ENCODE measurements at regions not wholly inside any gene's neighbourhood (a gene's known extent, or its start where the extent isn't known, plus 50 kb on each side); places are given as distances from the start of the nearest gene placed in this dataset.

GRCh38 chr10:64813391-64813790, 1292.2 kb downstream of the REEP3 start:
- H3K4me1 Mint-ChIP-seq (ENCODE audit: low read depth, unreplicated experiment), result no peaks in the 10 kb centered on the region
- H3K27me3 Mint-ChIP-seq (ENCODE audit: unreplicated experiment), result no peaks in the 10 kb centered on the region
- CTCF ChIA-PET, result no interaction called here
- no peak for DNase-seq
- no peaks in the 10 kb centered on the region for H3K9me3 Mint-ChIP-seq (ENCODE audit: low read depth, unreplicated experiment)
- TF ChIP-seq CTCF (IDR thresholded peaks at IDR 0.05; ENCODE audit: unreplicated experiment), result no peak
- no TSS peak for BruUV-seq (replicated peaks)
- no peak overlapping the region for H3K27ac Mint-ChIP-seq (ENCODE audit: unreplicated experiment)
- no peak overlapping the region for H3K4me3 Mint-ChIP-seq (ENCODE audit: low read depth, unreplicated experiment)
- intact Hi-C loops (cut with micrococcal nuclease; ENCODE audit: unreplicated experiment), result no loop called here
- no peaks in the 10 kb centered on the region for H3K36me3 Mint-ChIP-seq (ENCODE audit: insufficient read depth, unreplicated experiment)

GRCh38 chr10:64814201-64814600, 1293.0 kb downstream of the REEP3 start:
- no peaks in the 10 kb centered on the region for H3K27me3 Mint-ChIP-seq (ENCODE audit: unreplicated experiment)
- intact Hi-C loops (cut with micrococcal nuclease; ENCODE audit: unreplicated experiment), result no loop called here
- no peaks in the 10 kb centered on the region for H3K9me3 Mint-ChIP-seq (ENCODE audit: low read depth, unreplicated experiment)
- no peak for TF ChIP-seq CTCF (IDR thresholded peaks at IDR 0.05; ENCODE audit: unreplicated experiment)
- H3K4me1 Mint-ChIP-seq (ENCODE audit: low read depth, unreplicated experiment), result no peaks in the 10 kb centered on the region
- BruUV-seq (replicated peaks), result no TSS peak
- H3K27ac Mint-ChIP-seq (ENCODE audit: unreplicated experiment), result no peak overlapping the region
- no peak overlapping the region for H3K4me3 Mint-ChIP-seq (ENCODE audit: low read depth, unreplicated experiment)
- CTCF ChIA-PET, result no interaction called here
- no peak for DNase-seq
- H3K36me3 Mint-ChIP-seq (ENCODE audit: insufficient read depth, unreplicated experiment), result no peaks in the 10 kb centered on the region

- CTCF ChIA-PET, result no interaction called here
- Mint-ChIP-seq H3K27me3 (ENCODE audit: unreplicated experiment) (no peaks in the 10 kb centered on the region), H3K4me3 (ENCODE audit: low read depth, unreplicated experiment) (no peak overlapping the region), H3K36me3 (ENCODE audit: insufficient read depth, unreplicated experiment) (no peaks in the 10 kb centered on the region), H3K4me1 (ENCODE audit: low read depth, unreplicated experiment) (peaks cover 14% of the 10 kb centered on the region), H3K27ac (ENCODE audit: unreplicated experiment) (no peak overlapping the region), H3K9me3 (ENCODE audit: low read depth, unreplicated experiment) (no peaks in the 10 kb centered on the region)
- no TSS peak for BruUV-seq (replicated peaks)
- intact Hi-C loops (cut with micrococcal nuclease; ENCODE audit: unreplicated experiment), result no loop called here
- TF ChIP-seq CTCF (IDR thresholded peaks at IDR 0.05; ENCODE audit: unreplicated experiment), result no peak
- no peak for DNase-seq
These were observed 1308.7 kb downstream of the REEP3 start for GRCh38 chr10:64829888-64830412.

GRCh38 chr10:64830869-64831268, 1309.7 kb downstream of the REEP3 start:
- Mint-ChIP-seq H3K27me3 (ENCODE audit: unreplicated experiment) (no peaks in the 10 kb centered on the region), H3K4me3 (ENCODE audit: low read depth, unreplicated experiment) (no peak overlapping the region), H3K4me1 (ENCODE audit: low read depth, unreplicated experiment) (peaks cover 14% of the 10 kb centered on the region), H3K36me3 (ENCODE audit: insufficient read depth, unreplicated experiment) (no peaks in the 10 kb centered on the region), H3K9me3 (ENCODE audit: low read depth, unreplicated experiment) (no peaks in the 10 kb centered on the region), H3K27ac (ENCODE audit: unreplicated experiment) (no peak overlapping the region)
- TF ChIP-seq CTCF (IDR thresholded peaks at IDR 0.05; ENCODE audit: unreplicated experiment), result no peak
- no TSS peak for BruUV-seq (replicated peaks)
- intact Hi-C loops (cut with micrococcal nuclease; ENCODE audit: unreplicated experiment), result no loop called here
- CTCF ChIA-PET, result no interaction called here
- DNase-seq, result no peak
